GM18505 (cell line): ENCODE measurements at regions not wholly inside any gene's neighbourhood (a gene's known extent, or its start where the extent isn't known, plus 50 kb on each side); places are given as distances from the start of the nearest gene placed in this dataset.
"Not testable (repeated sequence)": the region's sequence is repeated elsewhere in the genome, so short reads cannot be mapped to it uniquely, and the experiment has no call there.

Experiments used
- ATAC-seq: cut with Tn5 transposase; IDR thresholded peaks from one replicate; pipeline ENCODE4 v1.9.1; 2021; ENCODE audit not compliant: unreplicated experiment
- POLR2A ChIP-seq: IDR thresholded peaks from 4 replicates; pipeline ENCODE4 v1.6.1; 2011; ENCODE audit warnings: borderline replicate concordance; ENCODE audit not compliant: insufficient read depth, insufficient read length; ENCODE audit errors: extremely low read depth

- ATAC-seq, result no peak
- no peak for TF ChIP-seq POLR2A
These were observed 376.6 kb upstream of the EMCN start for GRCh38 chr4:100894339-100894870.

GRCh38 chr4:100891808-100892207 is 374.0 kb upstream of the EMCN start:
- ATAC-seq, result no peak
- TF ChIP-seq POLR2A, result no peak

DNA sequence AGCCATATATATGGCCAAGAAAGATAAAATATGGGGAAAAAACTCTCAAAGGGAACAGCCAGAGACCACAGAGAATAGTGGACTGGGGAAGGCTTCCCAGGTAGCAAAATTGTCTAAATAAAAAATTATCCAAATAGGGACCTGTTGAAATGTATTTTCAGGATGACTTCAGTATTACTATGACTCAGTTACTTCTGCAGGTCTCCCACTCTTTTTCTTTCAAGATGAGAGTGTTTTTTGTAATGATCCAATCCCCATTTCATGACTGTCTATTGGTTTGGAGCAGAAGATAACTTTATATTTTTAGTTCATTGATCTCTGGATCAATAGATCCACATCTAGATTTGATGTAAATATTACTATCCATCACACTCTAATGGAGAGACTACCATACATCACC is 372.1 kb upstream of the EMCN start:
- TF ChIP-seq POLR2A, result no peak
- ATAC-seq, result no peak

DNA sequence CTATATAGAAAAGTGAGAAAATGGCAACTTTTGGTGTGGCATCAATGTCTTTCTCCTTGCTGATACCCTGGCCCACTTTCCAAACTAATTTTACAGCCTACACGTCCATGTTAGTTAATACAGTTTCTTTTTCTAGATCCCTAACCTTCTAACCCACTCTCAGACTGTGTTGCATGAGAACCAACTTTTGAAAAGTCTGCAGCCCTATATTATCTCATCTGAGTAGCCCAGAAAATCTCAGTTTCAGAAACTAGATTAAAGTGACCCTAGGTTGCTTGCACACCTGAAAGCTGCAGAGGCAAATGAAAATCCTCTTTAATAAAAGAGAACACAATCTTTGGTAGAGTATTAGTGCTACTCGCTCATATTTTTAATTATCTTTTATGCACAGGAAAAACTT is 371.6 kb upstream of the EMCN start:
- ATAC-seq, result peak; percentile 69
- TF ChIP-seq POLR2A, result no peak

GRCh38 chr4:100882661-100883060 is 364.8 kb upstream of the EMCN start:
- TF ChIP-seq POLR2A, result no peak
- ATAC-seq, result no peak

DNA sequence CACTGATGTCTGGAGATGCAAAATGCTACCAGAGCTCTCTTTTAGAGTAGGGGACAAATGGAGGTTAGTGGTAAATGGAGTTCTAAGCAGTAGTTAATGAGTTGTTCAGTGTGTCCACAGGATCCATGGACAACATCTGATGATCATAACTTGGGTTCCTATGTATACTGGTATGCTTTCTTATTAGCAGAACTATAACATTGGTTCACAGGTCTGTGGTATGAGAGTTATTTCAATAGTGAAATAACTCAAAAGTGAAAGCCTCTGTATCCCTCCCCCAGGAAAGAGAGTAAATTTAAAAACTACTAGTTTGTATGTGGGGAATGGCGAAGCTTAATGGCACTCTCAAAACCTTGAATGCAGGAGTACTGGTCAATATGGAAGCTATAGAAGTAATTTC is 363.5 kb upstream of the EMCN start:
- TF ChIP-seq POLR2A, result no peak
- no peak for ATAC-seq

DNA sequence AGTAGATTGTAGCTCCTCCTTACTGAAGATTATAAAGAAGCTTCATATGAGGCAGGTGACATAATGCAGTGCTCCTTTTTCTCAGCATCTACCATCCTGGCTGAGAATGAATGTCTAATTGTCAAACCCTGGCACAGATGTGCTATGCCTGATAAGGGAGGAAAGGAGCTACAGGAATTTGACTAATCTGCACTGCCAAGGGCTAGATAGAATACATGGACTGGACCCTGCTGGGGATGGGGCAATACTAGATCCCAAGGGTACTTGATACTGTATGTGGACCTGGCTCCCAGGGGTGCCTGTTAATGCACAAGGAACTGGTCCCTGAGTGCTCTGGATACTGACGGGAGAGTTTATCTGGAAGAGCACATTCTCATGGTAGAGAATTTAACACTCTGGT is 362.2 kb upstream of the EMCN start:
- TF ChIP-seq POLR2A, result no peak

GRCh38 chr4:100879471-100879870 is 361.6 kb upstream of the EMCN start:
- no peak for ATAC-seq
- no peak for TF ChIP-seq POLR2A

More for the DNA sequence above, 362.2 kb upstream of the EMCN start:
- no peak for ATAC-seq

GRCh38 chr4:100876546-100876945 is 358.7 kb upstream of the EMCN start:
- ATAC-seq, result no peak
- no peak for TF ChIP-seq POLR2A

GRCh38 chr4:100875296-100876068 is 357.7 kb upstream of the EMCN start:
- ATAC-seq, result no peak
- TF ChIP-seq POLR2A, result no peak

DNA sequence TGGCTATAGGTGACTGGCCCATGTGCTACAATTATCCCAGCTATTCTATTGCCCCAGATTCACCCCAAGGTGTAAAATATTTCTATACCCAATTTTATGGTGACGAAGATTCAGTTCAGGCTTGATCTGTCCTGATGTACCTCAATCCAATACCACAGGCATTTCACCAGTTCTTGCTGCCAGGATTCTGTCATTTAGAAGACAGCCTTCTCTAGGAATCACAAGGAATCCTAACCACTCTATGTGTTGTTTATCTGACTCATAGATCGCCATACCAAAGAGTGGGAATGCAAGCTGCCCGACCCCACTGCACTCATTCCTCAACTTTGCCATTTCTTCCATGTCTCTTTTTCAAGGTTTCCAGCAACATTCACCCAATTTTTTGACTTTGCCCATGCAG is 355.0 kb upstream of the EMCN start:
- no peak for ATAC-seq

GRCh38 chr4:100870940-100871772 is 353.3 kb upstream of the EMCN start:
- TF ChIP-seq POLR2A, result no peak
- no peak for ATAC-seq

More for the DNA sequence above, 355.0 kb upstream of the EMCN start:
- no peak for TF ChIP-seq POLR2A

DNA sequence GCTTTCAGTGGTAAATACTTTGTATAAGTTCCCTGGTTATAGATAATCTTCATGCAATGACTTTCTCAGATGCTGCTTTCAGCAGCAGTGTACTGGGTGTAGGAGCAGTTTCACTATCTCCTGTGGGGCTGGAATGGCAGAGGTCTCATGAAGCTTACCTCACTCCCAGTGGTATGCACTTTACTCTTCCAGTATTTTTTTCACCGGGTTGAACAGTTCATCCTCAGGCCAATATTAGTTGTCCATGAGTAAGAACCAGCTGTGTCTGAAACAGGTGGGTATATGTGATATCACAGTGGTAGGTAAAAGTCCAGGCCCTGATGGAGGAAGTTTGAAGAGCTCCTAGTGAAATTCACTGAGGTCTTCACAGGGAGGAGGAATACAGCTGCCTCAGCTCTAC is 351.5 kb upstream of the EMCN start:
- no peak for TF ChIP-seq POLR2A
- ATAC-seq, result no peak

DNA sequence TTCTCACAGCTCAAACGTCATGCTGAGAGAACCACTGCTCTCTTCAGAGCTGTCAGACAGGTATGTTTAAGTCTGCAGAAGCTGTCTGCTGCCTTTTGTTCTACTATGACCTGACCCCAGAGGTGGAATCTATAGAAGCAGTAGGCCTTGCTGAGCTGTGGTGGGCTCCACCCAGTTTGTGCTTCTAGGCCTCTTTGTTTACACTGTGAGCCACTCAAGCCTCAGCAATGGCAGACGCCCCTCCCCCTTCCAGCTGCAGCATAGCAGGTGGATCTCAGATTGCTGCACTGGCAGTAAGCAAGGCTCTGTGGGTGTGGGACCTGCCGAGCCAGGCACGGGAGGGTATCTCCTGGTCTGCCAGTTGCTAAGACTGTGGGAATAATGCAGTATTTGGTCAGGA is 350.5 kb upstream of the EMCN start:
- ATAC-seq, result not testable (repeated sequence)
